Spleen (tissue), 11 donors: ENCODE measurements at regions not wholly inside any gene's neighbourhood (a gene's known extent, or its start where the extent isn't known, plus 50 kb on each side); places are given as distances from the start of the nearest gene placed in this dataset.

Experiments used
- DNase-seq: peaks from one replicate; pipeline ENCODE4 v3.0.0-alpha.2; 2020
- H3K27ac ChIP-seq, 8 donors: fragments of 200-600 bp; sonication (generic) in 7 of 8; 1 replicate in 4 of 8; 2 replicates in 4 of 8; pipeline versions ENCODE4 v1.5.0 to v1.8.0; 2016 to 2021; ENCODE audit warnings: inconsistent platforms in 4 of 8, mild to moderate bottlenecking in 4 of 8, moderate library complexity in 1 of 8
- H3K27me3 ChIP-seq, 7 donors: fragments of 200-600 bp; sonication (generic) in 6 of 7; replicated peaks in 1 of 7; 1 replicate in 4 of 7; 2 replicates in 3 of 7; pipeline versions ENCODE4 v1.5.0 to v1.8.0; 2016 to 2021; ENCODE audit warnings: inconsistent platforms in 3 of 7, mild to moderate bottlenecking in 1 of 7
- H3K36me3 ChIP-seq, 6 donors: fragments of 200-600 bp; sonication (generic) in 5 of 6; 1 replicate in 4 of 6; 2 replicates in 2 of 6; pipeline versions ENCODE4 v1.5.0 to v1.8.0; 2016 to 2021; ENCODE audit warnings: inconsistent platforms in 2 of 6
- H3K4me1 ChIP-seq, 6 donors: fragments of 200-600 bp; sonication (generic) in 5 of 6; 1 replicate in 3 of 6; 2 replicates in 3 of 6; pipeline versions ENCODE4 v1.5.0 to v1.8.0; 2016 to 2021; ENCODE audit warnings: inconsistent platforms in 3 of 6
- H3K4me3 ChIP-seq, 8 donors: fragments of 200-600 bp; sonication (generic) in 7 of 8; 1 replicate in 4 of 8; 2 replicates in 4 of 8; pipeline versions ENCODE4 v1.5.0 to v1.8.0; 2016 to 2021; ENCODE audit warnings: inconsistent platforms in 4 of 8, mild to moderate bottlenecking in 4 of 8, moderate library complexity in 2 of 8
- H3K9me3 ChIP-seq, 8 donors: fragments of 200-600 bp; sonication (generic) in 7 of 8; 1 replicate in 4 of 8; 2 replicates in 4 of 8; pipeline versions ENCODE4 v1.5.0 to v1.8.0; 2016 to 2021; ENCODE audit warnings: inconsistent platforms in 4 of 8
- CTCF ChIP-seq, 11 experiments: fragments of 200-600 bp in 7 of 11; fragments of 450-650 bp in 4 of 11; sonication (generic) in 4 of 11; IDR thresholded peaks in 8 of 11; conservative IDR thresholded peaks in 3 of 11; 1 replicate in 7 of 11; 2 replicates in 4 of 11; pipeline versions ENCODE4 v1.4.0 to v1.8.0; 2016 to 2021; ENCODE audit warnings: antibody characterized with exemption in 11 of 11, inconsistent platforms in 4 of 11, mild to moderate bottlenecking in 1 of 11
- POLR2A ChIP-seq, 3 donors: fragments of 450-650 bp; IDR thresholded peaks; one replicate each; pipeline ENCODE4 v1.5.1; 2017; ENCODE audit warnings: antibody characterized with exemption in 3 of 3, mild to moderate bottlenecking in 1 of 3
- POLR2AphosphoS5 ChIP-seq, 3 donors: sonication (generic); formaldehyde crosslinking; IDR thresholded peaks; one replicate each; pipeline ENCODE4 v1.5.1; 2017; ENCODE audit warnings: antibody characterized with exemption in 3 of 3
- WGBS, 5 donors: extraction: QIAGEN DNeasy Blood & Tissue Kit in 3 of 5; methylation state at CpG; one replicate each; pipeline versions ENCODE4 v1.1.5 to v1.1.7; 2013 to 2018; 5-methylcytosine and 5-hydroxymethylcytosine counted together
- intact Hi-C: fragments of 100-400 bp; cut with DNase I; formaldehyde crosslinking; loops from one replicate; pipeline ENCODE4 v1.15.0; 2023; ENCODE audit warnings: low total_unique reads
- donor health status: healthy with polysubstance abuse.
- donor health status: DM: no; HTN: no; CAD: no; lungs with moderate emphysema.
- donor health status: DM: no; HTN: no; CAD: no.
- donor health status: Bipolar disorder and iron deficiency.
- donor health status: healthy.
- donor health status: DM: no; HTN: no; CAD: no.
- donor health status: DM: yes; HTN: yes; CAD: no.

DNA sequence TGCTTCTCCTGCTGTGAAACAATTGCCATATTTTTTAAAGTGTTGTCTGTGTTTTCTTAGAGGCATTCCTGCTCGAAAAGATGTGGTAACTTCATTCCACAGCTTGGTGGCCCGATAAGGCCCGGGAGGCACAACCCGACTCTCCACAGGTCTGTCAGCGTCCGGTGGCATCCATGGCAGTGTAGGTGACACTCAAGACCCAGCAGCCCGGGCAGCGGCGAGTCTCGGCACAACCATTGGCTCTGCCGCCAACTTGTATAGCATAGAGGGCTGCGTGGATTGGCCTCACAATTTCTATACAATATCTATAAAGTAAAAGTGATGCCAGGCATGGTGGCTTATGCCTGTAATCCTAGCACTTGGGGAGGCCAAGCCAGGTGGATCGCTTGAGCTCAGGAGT is 262.3 kb upstream of the CHRNA7 start:
- intact Hi-C loops, result no loop called here
- WGBS, 5 donors, result 72 to 96% (median 94%) methylated on average over 8 to 13 of the region's 13 CpGs

DNA sequence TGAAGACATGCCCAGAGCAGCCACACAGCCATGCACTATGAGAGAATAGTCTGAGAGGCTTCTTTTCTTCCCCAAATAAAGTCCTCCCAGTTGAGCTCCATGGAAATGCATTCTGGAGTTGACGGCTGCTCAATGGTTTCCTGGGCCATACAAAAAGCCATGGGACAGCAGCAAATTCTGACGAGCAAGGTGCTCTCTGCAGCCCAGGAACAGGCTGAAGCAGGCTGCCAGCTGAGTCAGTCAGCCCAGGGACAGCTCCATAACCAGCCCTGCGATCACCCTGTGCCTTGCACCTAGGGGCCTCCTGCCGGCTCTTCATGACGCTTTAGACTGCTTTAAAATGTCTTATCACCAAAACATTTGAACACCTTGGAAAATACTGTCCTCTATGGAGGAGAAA is 256.3 kb upstream of the CHRNA7 start:
- Histone ChIP-seq H3K9me3 (no peaks in the 10 kb centered on the region), H3K27me3 (peaks cover 0 to 8% (median 0%) of the 10 kb centered on the region in 7 donors), H3K36me3 (no peaks in the 10 kb centered on the region), H3K4me3 (no peak overlapping the region), H3K27ac (no peak overlapping the region), H3K4me1 (no peaks in the 10 kb centered on the region)
- TF ChIP-seq CTCF (IDR thresholded peaks at IDR 0.05 in 8 of 11, conservative IDR thresholded peaks at IDR 0.05 in 3 of 11) (no peak), POLR2AphosphoS5 (IDR thresholded peaks at IDR 0.05) (no peak), POLR2A (IDR thresholded peaks at IDR 0.05) (no peak)
- no peak for DNase-seq
- WGBS, 5 donors, result 58 to 71% (median 60%) methylated on average over 5 of the region's 5 CpGs
- intact Hi-C loops, result no loop called here

More for the DNA sequence above, 262.3 kb upstream of the CHRNA7 start:
- no peaks in the 10 kb centered on the region for H3K36me3 ChIP-seq
- H3K4me1 ChIP-seq, result no peaks in the 10 kb centered on the region
- no peak overlapping the region for H3K27ac ChIP-seq
- TF ChIP-seq CTCF (IDR thresholded peaks at IDR 0.05 in 8 of 11, conservative IDR thresholded peaks at IDR 0.05 in 3 of 11) (no peak), POLR2AphosphoS5 (IDR thresholded peaks at IDR 0.05) (no peak), POLR2A (IDR thresholded peaks at IDR 0.05) (no peak)
- H3K9me3 ChIP-seq, result no peaks in the 10 kb centered on the region
- H3K4me3 ChIP-seq, result no peak overlapping the region
- DNase-seq, result no peak
- peaks cover 0 to 3% (median 0%) of the 10 kb centered on the region in 7 donors for H3K27me3 ChIP-seq

- TF ChIP-seq CTCF (IDR thresholded peaks at IDR 0.05 in 8 of 11, conservative IDR thresholded peaks at IDR 0.05 in 3 of 11), result no peak
- no peak for TF ChIP-seq POLR2A (IDR thresholded peaks at IDR 0.05)
- no peak for TF ChIP-seq POLR2AphosphoS5 (IDR thresholded peaks at IDR 0.05)
- intact Hi-C loops, result no loop called here
- no peak for DNase-seq
- no peak overlapping the region for H3K27ac ChIP-seq
- H3K9me3 ChIP-seq, result no peaks in the 10 kb centered on the region
- H3K4me3 ChIP-seq, result no peak overlapping the region
- WGBS, 5 donors, result 67 to 88% (median 80%) methylated on average over 9 of the region's 9 CpGs
- no peaks in the 10 kb centered on the region for H3K4me1 ChIP-seq
- H3K36me3 ChIP-seq, result no peaks in the 10 kb centered on the region
- H3K27me3 ChIP-seq, result peaks cover 0 to 8% (median 0%) of the 10 kb centered on the region in 7 donors
These were observed 254.3 kb upstream of the CHRNA7 start for GRCh38 chr15:31776039-31776438.

DNA sequence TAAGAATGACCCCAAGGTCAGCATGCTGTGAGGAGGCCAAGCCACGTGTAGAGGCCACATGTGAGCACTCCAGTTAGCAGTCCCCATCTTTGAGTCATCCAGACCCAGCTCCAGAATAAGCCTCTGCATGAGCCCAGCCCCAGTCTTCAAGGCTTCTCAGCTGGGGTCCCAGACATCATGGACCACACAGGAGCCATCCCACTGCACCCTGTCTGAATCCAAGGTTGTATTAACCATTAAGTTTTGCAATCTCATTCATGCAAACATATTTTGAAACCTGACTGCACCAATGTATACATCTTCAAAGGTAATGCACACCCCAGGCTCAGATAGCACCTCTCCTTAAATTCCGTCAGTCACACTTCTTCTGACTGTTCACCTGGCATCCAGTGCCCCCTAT is 249.1 kb upstream of the CHRNA7 start:
- no peak for DNase-seq
- TF ChIP-seq CTCF (IDR thresholded peaks at IDR 0.05 in 8 of 11, conservative IDR thresholded peaks at IDR 0.05 in 3 of 11) (no peak), POLR2A (IDR thresholded peaks at IDR 0.05) (no peak), POLR2AphosphoS5 (IDR thresholded peaks at IDR 0.05) (no peak)
- no peaks in the 10 kb centered on the region for H3K9me3 ChIP-seq

More for the DNA sequence above, 249.1 kb upstream of the CHRNA7 start:
- no peak overlapping the region for H3K27ac ChIP-seq
- 47 to 80% (median 66%) methylated on average over 2 of the region's 2 CpGs for WGBS, 5 donors
- intact Hi-C loops, result no loop called here
- H3K36me3 ChIP-seq, result no peaks in the 10 kb centered on the region
- H3K4me1 ChIP-seq, result no peaks in the 10 kb centered on the region
- no peak overlapping the region for H3K4me3 ChIP-seq
- peaks cover 0 to 8% (median 0%) of the 10 kb centered on the region in 7 donors for H3K27me3 ChIP-seq
